HFFc6 (cell line): ENCODE measurements at regions not wholly inside any gene's neighbourhood (a gene's known extent, or its start where the extent isn't known, plus 50 kb on each side); places are given as distances from the start of the nearest gene placed in this dataset.
"Not testable (repeated sequence)": the region's sequence is repeated elsewhere in the genome, so short reads cannot be mapped to it uniquely, and the experiment has no call there.

Source experiments
- DNase-seq: peaks from one replicate; pipeline ENCODE4 v3.0.0-alpha.2; 2018
- H3K27ac Mint-ChIP-seq: 2 replicates; pipeline ENCODE4 v1.8.0; 2020; ENCODE audit warnings: mild to moderate bottlenecking, mixed read lengths
- H3K27me3 Mint-ChIP-seq: 2 replicates; pipeline ENCODE4 v1.8.0; 2021; ENCODE audit warnings: mild to moderate bottlenecking, moderate library complexity, mixed read lengths; ENCODE audit not compliant: insufficient read depth
- H3K36me3 Mint-ChIP-seq: 2 replicates; pipeline ENCODE4 v1.8.0; 2021; ENCODE audit warnings: low read depth, mixed read lengths
- H3K4me1 Mint-ChIP-seq: 2 replicates; pipeline ENCODE4 v1.8.0; 2020; ENCODE audit warnings: low read depth, mixed read lengths
- H3K4me3 Mint-ChIP-seq: 2 replicates; pipeline ENCODE4 v1.8.0; 2020; ENCODE audit warnings: mild to moderate bottlenecking, moderate library complexity, mixed read lengths
- H3K9me3 Mint-ChIP-seq: 2 replicates; pipeline ENCODE4 v1.8.0; 2020; ENCODE audit warnings: mild to moderate bottlenecking, mixed read lengths
- CTCF ChIP-seq: fragments of 200-600 bp; sonication (generic); IDR thresholded peaks from 2 replicates; pipeline ENCODE4 v1.5.0; 2021; ENCODE audit warnings: antibody characterized with exemption, mild to moderate bottlenecking

- Mint-ChIP-seq H3K9me3 (no peaks in the 10 kb centered on the region), H3K36me3 (no peaks in the 10 kb centered on the region), H3K4me1 (no peaks in the 10 kb centered on the region), H3K27me3 (peaks cover 3% of the 10 kb centered on the region; the same call in 1 of the 2 replicates), H3K27ac (no peak overlapping the region), H3K4me3 (no peak overlapping the region)
- no peak for TF ChIP-seq CTCF
- no peak for DNase-seq
Observed at GRCh38 chr5:108696951-108697715, 50.6 kb upstream of the FER start.

- DNase-seq, result no peak
- Mint-ChIP-seq H3K4me1 (no peaks in the 10 kb centered on the region), H3K36me3 (no peaks in the 10 kb centered on the region), H3K27me3 (peaks cover 7% of the 10 kb centered on the region), H3K4me3 (no peak overlapping the region), H3K27ac (no peak overlapping the region), H3K9me3 (no peaks in the 10 kb centered on the region)
- no peak for TF ChIP-seq CTCF
Observed at GRCh38 chr5:108696407-108696806, 51.3 kb upstream of the FER start.

GRCh38 chr5:108688485-108688884 lies 59.2 kb upstream of the FER start:
- Mint-ChIP-seq H3K27me3 (peaks cover 4% of the 10 kb centered on the region), H3K9me3 (no peaks in the 10 kb centered on the region), H3K27ac (no peak overlapping the region), H3K4me3 (no peak overlapping the region), H3K36me3 (no peaks in the 10 kb centered on the region), H3K4me1 (no peaks in the 10 kb centered on the region)
- DNase-seq, result no peak
- no peak for TF ChIP-seq CTCF

GRCh38 chr5:108687595-108688200 lies 60.0 kb upstream of the FER start:
- Mint-ChIP-seq H3K9me3 (no peaks in the 10 kb centered on the region), H3K4me3 (no peak overlapping the region), H3K27me3 (peaks cover 4% of the 10 kb centered on the region), H3K4me1 (no peaks in the 10 kb centered on the region), H3K27ac (no peak overlapping the region), H3K36me3 (no peaks in the 10 kb centered on the region)
- no peak for DNase-seq
- TF ChIP-seq CTCF, result no peak

GRCh38 chr5:108686676-108687075 lies 61.0 kb upstream of the FER start:
- Mint-ChIP-seq H3K36me3 (no peaks in the 10 kb centered on the region), H3K27ac (no peak overlapping the region), H3K27me3 (no peaks in the 10 kb centered on the region; the same call in none of the 2 replicates), H3K4me1 (peaks cover 6% of the 10 kb centered on the region; the same call in 1 of the 2 replicates), H3K9me3 (no peaks in the 10 kb centered on the region), H3K4me3 (no peak overlapping the region)
- TF ChIP-seq CTCF, result no peak
- no peak for DNase-seq

- H3K27ac Mint-ChIP-seq, H3K36me3 Mint-ChIP-seq, H3K4me3 Mint-ChIP-seq, DNase-seq, H3K9me3 Mint-ChIP-seq, H3K27me3 Mint-ChIP-seq, H3K4me1 Mint-ChIP-seq: not testable (repeated sequence)
Observed at GRCh38 chr5:108685448-108686216, 62.1 kb upstream of the FER start.
